Activated naive CD4-positive, alpha-beta T cell (primary cell): ENCODE measurements at regions not wholly inside any gene's neighbourhood (a gene's known extent, or its start where the extent isn't known, plus 50 kb on each side); places are given as distances from the start of the nearest gene placed in this dataset.
"Not testable (repeated sequence)": the region's sequence is repeated elsewhere in the genome, so short reads cannot be mapped to it uniquely, and the experiment has no call there.

Experiments used
- DNase-seq, 4 experiments: peaks; one replicate each; lab custom pipeline; 2025; lab: John Stamatoyannopoulos, UW

GRCh38 chr1:30000266-30000665 lies 723.1 kb downstream of the MATN1 start:
- no peak for DNase-seq

DNA sequence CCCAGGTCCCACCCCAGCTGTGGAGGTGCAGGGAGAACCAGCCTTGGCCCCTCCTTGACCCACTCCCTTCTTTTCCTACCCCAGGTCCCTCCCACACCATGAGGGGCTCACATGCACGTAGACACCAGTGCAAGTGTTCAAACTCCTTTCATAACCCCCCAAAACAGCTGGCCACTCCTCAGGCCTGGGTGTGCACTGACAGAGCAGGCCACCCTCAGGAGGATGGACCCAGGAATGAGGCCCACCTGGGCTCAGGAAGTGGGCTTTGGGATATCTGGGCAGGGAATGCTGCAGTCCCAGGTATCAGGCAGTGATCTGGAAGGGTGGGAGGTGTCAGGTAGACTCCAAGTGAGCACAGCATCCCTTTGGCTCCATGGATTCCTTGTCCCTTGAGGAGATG lies 723.8 kb downstream of the MATN1 start:
- no peak for DNase-seq

DNA sequence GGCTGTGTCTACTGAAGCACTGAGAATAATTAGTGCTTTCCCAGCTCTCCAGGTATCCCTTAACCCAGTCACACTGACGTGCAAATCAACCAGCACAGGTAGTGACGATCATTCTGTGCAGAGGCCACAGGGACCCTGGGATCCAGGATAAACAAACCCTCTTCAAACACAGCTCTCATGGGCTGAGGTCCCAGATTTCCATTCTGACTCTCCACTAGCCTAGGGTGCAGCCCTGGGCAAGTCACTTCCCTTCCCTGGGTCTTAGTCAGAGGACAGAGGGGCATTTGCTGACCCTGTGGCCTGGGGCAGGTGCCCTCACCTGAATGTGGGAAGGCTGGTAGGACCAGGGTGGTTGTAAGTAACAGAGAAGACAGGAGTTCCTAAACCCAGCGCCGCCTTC lies 724.7 kb downstream of the MATN1 start:
- no peak for DNase-seq

GRCh38 chr1:29997818-29998217 lies 725.6 kb downstream of the MATN1 start:
- not testable (repeated sequence) for DNase-seq

- no peak for DNase-seq
These were observed 729.4 kb downstream of the MATN1 start for GRCh38 chr1:29993950-29994349.

GRCh38 chr1:29991815-29992214 lies 731.6 kb downstream of the MATN1 start:
- DNase-seq = no peak

- no peak for DNase-seq
These were observed 732.4 kb downstream of the MATN1 start for GRCh38 chr1:29991025-29991424.

GRCh38 chr1:29990304-29990703 lies 733.1 kb downstream of the MATN1 start:
- no peak for DNase-seq

DNA sequence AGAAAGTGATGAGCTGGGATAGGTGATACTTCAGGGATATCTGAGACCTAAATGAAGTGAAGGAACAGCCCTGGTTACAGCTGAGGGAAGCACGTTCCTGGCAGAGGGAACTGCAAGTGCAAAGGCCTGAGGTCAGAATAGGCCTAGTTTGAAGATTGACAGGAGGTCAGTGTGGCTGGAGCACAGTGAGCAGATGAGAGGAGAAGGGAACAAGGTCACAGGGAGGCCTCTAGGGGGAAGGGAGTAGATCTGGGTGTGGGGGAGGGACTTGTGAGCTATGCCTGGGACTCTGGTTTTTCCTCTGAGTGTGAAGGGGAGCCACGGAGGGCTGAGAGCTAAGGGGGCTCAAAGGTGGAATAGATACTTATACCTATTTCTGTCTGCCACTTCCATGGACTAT lies 736.4 kb downstream of the MATN1 start:
- DNase-seq = no peak

GRCh38 chr1:29985606-29985945 lies 737.8 kb downstream of the MATN1 start:
- no peak for DNase-seq

- no peak for DNase-seq
These were observed 738.4 kb downstream of the MATN1 start for GRCh38 chr1:29984862-29985605.

DNA sequence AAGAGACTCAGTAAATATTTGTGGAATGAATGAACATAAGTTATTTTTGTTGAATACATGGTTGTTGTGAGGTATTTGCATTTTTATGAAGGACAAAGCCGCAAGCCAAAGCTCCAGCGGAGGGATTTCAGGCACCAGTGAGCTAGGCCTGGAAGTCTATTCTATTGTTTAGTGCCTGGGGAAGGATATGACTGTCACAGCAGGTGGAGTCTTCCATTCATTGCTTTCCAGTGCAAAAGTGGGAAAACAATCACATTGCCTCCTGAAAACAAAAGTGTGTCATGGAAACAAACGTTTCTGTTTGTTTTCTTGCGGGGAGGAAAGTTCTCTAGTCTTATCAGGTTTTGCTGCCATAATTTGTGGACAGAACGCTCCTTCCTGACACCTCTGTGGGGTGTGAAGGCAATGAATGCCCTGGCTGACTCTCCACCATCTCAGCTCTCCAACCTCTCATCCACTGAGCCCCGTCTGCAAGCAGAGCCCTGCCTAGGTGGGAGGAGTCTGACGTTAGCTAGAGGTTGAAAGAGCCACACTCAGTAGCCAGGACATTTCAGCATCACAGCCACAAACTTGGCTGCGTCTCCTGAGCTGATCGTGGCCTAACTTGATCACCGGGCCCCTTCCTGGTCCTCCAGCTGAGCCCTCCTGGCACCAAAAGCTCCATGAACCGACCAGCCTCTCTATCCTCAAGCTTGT lies 739.1 kb downstream of the MATN1 start:
- DNase-seq = no peak

GRCh38 chr1:29983321-29983720 lies 740.1 kb downstream of the MATN1 start:
- DNase-seq = no peak

GRCh38 chr1:29981586-29982239 lies 741.7 kb downstream of the MATN1 start:
- DNase-seq = no peak

DNA sequence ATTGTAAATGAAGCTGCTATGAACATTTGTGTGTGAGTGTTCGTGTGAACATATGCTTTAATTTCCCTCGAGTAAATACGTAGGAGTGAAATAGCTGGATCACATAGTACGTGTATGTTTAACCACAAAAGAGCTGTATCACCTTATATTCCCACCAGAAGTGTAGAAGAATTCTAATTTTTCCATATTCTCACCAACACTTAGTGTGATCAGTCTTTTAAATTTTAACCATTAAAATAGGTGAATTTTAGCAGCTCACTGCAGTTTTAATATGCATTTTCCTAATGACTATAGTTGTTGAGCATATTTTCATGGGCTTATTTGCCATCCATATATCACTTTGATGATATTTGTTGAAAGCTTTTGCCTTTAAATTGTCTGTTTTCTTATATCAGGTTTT lies 741.2 kb downstream of the PTPRU start:
- no peak for DNase-seq

DNA sequence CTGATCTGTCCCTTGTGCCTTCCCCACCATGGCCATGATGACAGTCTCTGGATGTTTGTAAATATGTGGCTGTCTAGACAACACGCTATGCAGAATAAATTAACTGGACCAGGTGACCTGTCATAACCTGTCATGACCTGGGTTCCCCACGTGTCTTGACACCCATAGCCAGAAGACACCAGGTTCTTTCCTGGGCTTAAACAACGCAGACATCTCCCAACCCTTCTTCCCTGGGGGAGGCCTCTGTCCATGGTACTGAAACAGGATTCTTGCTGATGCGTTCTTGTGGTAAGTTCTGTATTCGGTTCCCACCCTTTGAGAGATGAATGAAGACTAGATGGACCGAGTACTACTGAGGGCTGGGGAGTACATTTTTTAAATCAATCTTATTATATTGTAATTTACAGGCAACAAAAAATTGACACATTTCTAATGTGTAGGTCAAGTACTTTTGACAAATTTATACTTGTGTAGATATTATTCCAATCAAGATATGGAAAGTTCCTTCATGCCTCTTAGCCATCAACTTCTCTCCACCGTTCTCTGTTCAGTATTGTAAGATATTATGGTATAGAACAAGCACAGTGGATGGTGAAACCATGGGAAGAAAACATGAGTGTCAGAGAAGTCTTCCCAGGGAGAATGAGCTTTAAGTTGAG lies 738.8 kb downstream of the PTPRU start:
- no peak for DNase-seq

DNA sequence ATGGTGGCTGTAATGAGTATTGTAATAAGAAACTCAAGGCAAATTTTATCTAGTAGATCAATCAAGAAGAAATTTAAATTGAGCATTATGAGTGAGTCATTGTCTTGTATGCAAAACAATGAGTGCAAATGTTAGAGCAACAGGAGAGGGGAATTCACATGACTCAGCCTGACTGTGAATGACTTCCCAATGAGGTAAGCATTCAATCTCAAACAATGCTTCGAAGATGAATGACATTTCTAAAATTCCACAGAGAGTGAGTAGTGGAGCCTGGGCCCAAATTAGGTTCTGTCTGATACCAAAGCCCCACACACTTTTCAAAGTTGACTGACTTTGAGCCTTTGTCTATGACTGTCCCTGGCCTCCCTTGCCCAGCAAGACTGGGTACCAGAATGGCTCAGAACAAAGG lies 738.0 kb downstream of the PTPRU start:
- DNase-seq = no peak

GRCh38 chr1:29973406-29973805 lies 737.1 kb downstream of the PTPRU start:
- no peak for DNase-seq

GRCh38 chr1:29972421-29973053 lies 736.2 kb downstream of the PTPRU start:
- DNase-seq = no peak

- DNase-seq = no peak
These were observed 735.4 kb downstream of the PTPRU start for GRCh38 chr1:29971703-29972102.

- no peak for DNase-seq
These were observed 734.5 kb downstream of the PTPRU start for GRCh38 chr1:29970747-29971325.

DNA sequence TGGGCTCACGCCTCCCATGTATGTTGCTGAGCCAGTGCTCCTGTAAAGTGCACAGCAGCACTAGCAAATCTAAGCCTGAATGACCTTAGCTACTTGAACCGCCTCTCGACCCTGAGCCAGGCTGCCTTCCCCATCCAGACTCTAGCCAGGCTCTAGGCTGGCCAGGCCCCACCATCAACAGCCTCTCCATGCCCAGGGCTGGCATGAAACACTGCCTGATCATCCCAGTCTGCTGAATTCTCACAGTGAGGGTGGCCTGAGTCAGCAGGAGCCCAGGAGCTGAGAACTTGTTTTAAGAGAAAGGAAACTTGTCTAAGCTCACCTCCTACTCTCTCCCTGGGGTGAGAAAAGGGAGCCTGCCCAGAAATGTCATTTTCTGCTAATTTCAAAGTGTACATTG lies 733.3 kb downstream of the PTPRU start:
- DNase-seq = no peak
